ENCODE measurements at regions not wholly inside any gene's neighbourhood (a gene's known extent, or its start where the extent isn't known, plus 50 kb on each side); places are given as distances from the start of the nearest gene placed in this dataset.
"Not testable (repeated sequence)": the region's sequence is repeated elsewhere in the genome, so short reads cannot be mapped to it uniquely, and the experiment has no call there.

- H3K4me1 ChIP-seq (ENCODE audit: control insufficient read depth in 2 of 2, insufficient read depth in 1 of 2, low read depth in 1 of 2, low read length in 2 of 2): peaks cover 5 to 8% of the 10 kb centered on the region in 2 donors
- no peak overlapping the region for H2BK12ac ChIP-seq (ENCODE audit: low read length)
- H3K14ac ChIP-seq (ENCODE audit: low read length): no peak overlapping the region
- H3K36me3 ChIP-seq (replicated peaks in 1 of 2; ENCODE audit: control insufficient read depth in 2 of 2, insufficient read depth in 2 of 2, low read length in 2 of 2): no peaks in the 10 kb centered on the region
- H4K91ac ChIP-seq (ENCODE audit: low read depth, low read length, poor library complexity): no peak overlapping the region
- no peak overlapping the region for H3K23ac ChIP-seq (ENCODE audit: low read depth, low read length, poor library complexity)
- no peak overlapping the region for H2AFZ ChIP-seq (ENCODE audit: low read length)
- DNase-seq (ENCODE audit: low spot score): no peak
- H2BK120ac ChIP-seq (ENCODE audit: low read depth, low read length): no peak overlapping the region
- no peak overlapping the region for H3K4me3 ChIP-seq (ENCODE audit: low read length in 2 of 2)
- no peak overlapping the region for H3K27ac ChIP-seq (replicated peaks; ENCODE audit: low read length)
- peaks cover 0 to 12% (median 0%) of the 10 kb centered on the region in 3 experiments for H3K27me3 ChIP-seq (ENCODE audit: control insufficient read depth in 3 of 3, insufficient read depth in 3 of 3, low read depth in 1 of 3, low read length in 3 of 3)
- no peak overlapping the region for H3K18ac ChIP-seq (ENCODE audit: low read length)
- H3K9me3 ChIP-seq (replicated peaks in 1 of 2; ENCODE audit: control insufficient read depth in 2 of 2, insufficient read depth in 1 of 2, low read depth in 1 of 2, low read length in 2 of 2): peaks cover 0 to 2% of the 10 kb centered on the region in 2 donors
- no peak overlapping the region for H2BK5ac ChIP-seq (ENCODE audit: low read length)
- no peak overlapping the region for H4K8ac ChIP-seq (ENCODE audit: low read depth, low read length)
- no peak overlapping the region for H2BK15ac ChIP-seq (ENCODE audit: low read length)
- H3K4me2 ChIP-seq (ENCODE audit: insufficient read depth, low read length, poor library complexity, severe bottlenecking): peak overlapping the region; percentile 75
- WGBS, 2 donors (ENCODE audit: extremely low coverage in 2 of 2, insufficient read length in 2 of 2, insufficient replicate concordance in 1 of 2): no CpG with 5 or more reads among the region's 8 CpGs
- no peak overlapping the region for H2AK5ac ChIP-seq (ENCODE audit: low read depth, low read length)
- H3K79me1 ChIP-seq (ENCODE audit: low read depth, low read length): no peaks in the 10 kb centered on the region
- no peak overlapping the region for H3K9ac ChIP-seq (ENCODE audit: low read depth, low read length, poor library complexity)
- no peak overlapping the region for H3K4ac ChIP-seq (ENCODE audit: low read length)
Measured at GRCh38 chr6:13874191-13874549, 50.6 kb upstream of the RNF182 start.

- Histone ChIP-seq H2BK12ac (ENCODE audit: low read length) (no peak overlapping the region), H3K79me1 (ENCODE audit: low read depth, low read length) (no peaks in the 10 kb centered on the region), H3K9me3 (replicated peaks in 1 of 2; ENCODE audit: control insufficient read depth in 2 of 2, insufficient read depth in 1 of 2, low read depth in 1 of 2, low read length in 2 of 2) (no peaks in the 10 kb centered on the region), H2AK5ac (ENCODE audit: low read depth, low read length) (no peak overlapping the region), H3K4me1 (ENCODE audit: control insufficient read depth in 2 of 2, insufficient read depth in 1 of 2, low read depth in 1 of 2, low read length in 2 of 2) (peaks cover 5 to 8% of the 10 kb centered on the region in 2 donors), H3K4ac (ENCODE audit: low read length) (no peak overlapping the region), H3K18ac (ENCODE audit: low read length) (peak overlapping the region; percentile 73), H3K4me2 (ENCODE audit: insufficient read depth, low read length, poor library complexity, severe bottlenecking) (peak overlapping the region; percentile 75), H3K23ac (ENCODE audit: low read depth, low read length, poor library complexity) (peak overlapping the region; percentile 75), H3K9ac (ENCODE audit: low read depth, low read length, poor library complexity) (peak overlapping the region; percentile 36), H4K91ac (ENCODE audit: low read depth, low read length, poor library complexity) (no peak overlapping the region), H2BK15ac (ENCODE audit: low read length) (no peak overlapping the region), H3K36me3 (replicated peaks in 1 of 2; ENCODE audit: control insufficient read depth in 2 of 2, insufficient read depth in 2 of 2, low read length in 2 of 2) (no peaks in the 10 kb centered on the region), H2BK120ac (ENCODE audit: low read depth, low read length) (no peak overlapping the region), H3K4me3 (ENCODE audit: low read length in 2 of 2) (peak overlapping the region in 1 of 2 donors; percentile 43), H2AFZ (ENCODE audit: low read length) (no peak overlapping the region), H3K14ac (ENCODE audit: low read length) (no peak overlapping the region), H3K27me3 (ENCODE audit: control insufficient read depth in 3 of 3, insufficient read depth in 3 of 3, low read depth in 1 of 3, low read length in 3 of 3) (peaks cover 0 to 12% (median 0%) of the 10 kb centered on the region in 3 experiments), H2BK5ac (ENCODE audit: low read length) (no peak overlapping the region), H4K8ac (ENCODE audit: low read depth, low read length) (no peak overlapping the region), H3K27ac (replicated peaks; ENCODE audit: low read length) (no peak overlapping the region)
- WGBS, 2 donors (ENCODE audit: extremely low coverage in 2 of 2, insufficient read length in 2 of 2, insufficient replicate concordance in 1 of 2): no CpG with 5 or more reads among the region's 49 CpGs
- peak; percentile 57 for DNase-seq (ENCODE audit: low spot score)
Measured at GRCh38 chr6:13873288-13874190, 51.2 kb upstream of the RNF182 start.

- H3K79me1 ChIP-seq (ENCODE audit: low read depth, low read length): no peaks in the 10 kb centered on the region
- no peak overlapping the region for H3K4me2 ChIP-seq (ENCODE audit: insufficient read depth, low read length, poor library complexity, severe bottlenecking)
- H2AFZ ChIP-seq (ENCODE audit: low read length): no peak overlapping the region
- no peak overlapping the region for H2BK15ac ChIP-seq (ENCODE audit: low read length)
- no peak overlapping the region for H3K27ac ChIP-seq (replicated peaks; ENCODE audit: low read length)
- H4K8ac ChIP-seq (ENCODE audit: low read depth, low read length): no peak overlapping the region
- H3K36me3 ChIP-seq (replicated peaks in 1 of 2; ENCODE audit: control insufficient read depth in 2 of 2, insufficient read depth in 2 of 2, low read length in 2 of 2): no peaks in the 10 kb centered on the region
- H3K14ac ChIP-seq (ENCODE audit: low read length): no peak overlapping the region
- peaks cover 5 to 8% of the 10 kb centered on the region in 2 donors for H3K4me1 ChIP-seq (ENCODE audit: control insufficient read depth in 2 of 2, insufficient read depth in 1 of 2, low read depth in 1 of 2, low read length in 2 of 2)
- no peak overlapping the region for H3K4ac ChIP-seq (ENCODE audit: low read length)
- H3K18ac ChIP-seq (ENCODE audit: low read length): no peak overlapping the region
- H3K9ac ChIP-seq (ENCODE audit: low read depth, low read length, poor library complexity): no peak overlapping the region
- peaks cover 0 to 12% (median 0%) of the 10 kb centered on the region in 3 experiments for H3K27me3 ChIP-seq (ENCODE audit: control insufficient read depth in 3 of 3, insufficient read depth in 3 of 3, low read depth in 1 of 3, low read length in 3 of 3)
- no peak for DNase-seq (ENCODE audit: low spot score)
- no peak overlapping the region for H2BK12ac ChIP-seq (ENCODE audit: low read length)
- WGBS, 2 donors (ENCODE audit: extremely low coverage in 2 of 2, insufficient read length in 2 of 2, insufficient replicate concordance in 1 of 2): no CpG with 5 or more reads among the region's 2 CpGs
- H3K23ac ChIP-seq (ENCODE audit: low read depth, low read length, poor library complexity): no peak overlapping the region
- no peak overlapping the region for H2AK5ac ChIP-seq (ENCODE audit: low read depth, low read length)
- H3K9me3 ChIP-seq (replicated peaks in 1 of 2; ENCODE audit: control insufficient read depth in 2 of 2, insufficient read depth in 1 of 2, low read depth in 1 of 2, low read length in 2 of 2): no peaks in the 10 kb centered on the region
- no peak overlapping the region for H2BK5ac ChIP-seq (ENCODE audit: low read length)
- no peak overlapping the region for H2BK120ac ChIP-seq (ENCODE audit: low read depth, low read length)
- H3K4me3 ChIP-seq (ENCODE audit: low read length in 2 of 2): no peak overlapping the region
- no peak overlapping the region for H4K91ac ChIP-seq (ENCODE audit: low read depth, low read length, poor library complexity)
Measured at GRCh38 chr6:13872681-13873080, 52.1 kb upstream of the RNF182 start.

GRCh38 chr6:13872006-13872405, 52.7 kb upstream of the RNF182 start:
- H3K23ac ChIP-seq (ENCODE audit: low read depth, low read length, poor library complexity); H2AK5ac ChIP-seq (ENCODE audit: low read depth, low read length); H2BK12ac ChIP-seq (ENCODE audit: low read length); H3K14ac ChIP-seq (ENCODE audit: low read length); H2AFZ ChIP-seq (ENCODE audit: low read length); DNase-seq (ENCODE audit: low spot score); H3K4ac ChIP-seq (ENCODE audit: low read length); H3K4me3 ChIP-seq (ENCODE audit: low read length in 2 of 2); H2BK5ac ChIP-seq (ENCODE audit: low read length); H3K79me1 ChIP-seq (ENCODE audit: low read depth, low read length); H3K9me3 ChIP-seq (replicated peaks in 1 of 2; ENCODE audit: control insufficient read depth in 2 of 2, insufficient read depth in 1 of 2, low read depth in 1 of 2, low read length in 2 of 2); H3K9ac ChIP-seq (ENCODE audit: low read depth, low read length, poor library complexity); H2BK15ac ChIP-seq (ENCODE audit: low read length); H4K91ac ChIP-seq (ENCODE audit: low read depth, low read length, poor library complexity); H4K8ac ChIP-seq (ENCODE audit: low read depth, low read length); H3K4me2 ChIP-seq (ENCODE audit: insufficient read depth, low read length, poor library complexity, severe bottlenecking); H3K4me1 ChIP-seq (ENCODE audit: control insufficient read depth in 2 of 2, insufficient read depth in 1 of 2, low read depth in 1 of 2, low read length in 2 of 2); H2BK120ac ChIP-seq (ENCODE audit: low read depth, low read length); H3K27ac ChIP-seq (replicated peaks; ENCODE audit: low read length); H3K36me3 ChIP-seq (replicated peaks in 1 of 2; ENCODE audit: control insufficient read depth in 2 of 2, insufficient read depth in 2 of 2, low read length in 2 of 2): not testable (repeated sequence)
- peak overlapping the region; percentile 40 for H3K18ac ChIP-seq (ENCODE audit: low read length)
- no CpG with 5 or more reads among the region's 23 CpGs for WGBS, 2 donors (ENCODE audit: extremely low coverage in 2 of 2, insufficient read length in 2 of 2, insufficient replicate concordance in 1 of 2)
- peaks cover 0 to 12% (median 1%) of the 10 kb centered on the region in 3 experiments for H3K27me3 ChIP-seq (ENCODE audit: control insufficient read depth in 3 of 3, insufficient read depth in 3 of 3, low read depth in 1 of 3, low read length in 3 of 3)
